ENCODE measurements at regions not wholly inside any gene's neighbourhood (a gene's known extent, or its start where the extent isn't known, plus 50 kb on each side); places are given as distances from the start of the nearest gene placed in this dataset.

DNA sequence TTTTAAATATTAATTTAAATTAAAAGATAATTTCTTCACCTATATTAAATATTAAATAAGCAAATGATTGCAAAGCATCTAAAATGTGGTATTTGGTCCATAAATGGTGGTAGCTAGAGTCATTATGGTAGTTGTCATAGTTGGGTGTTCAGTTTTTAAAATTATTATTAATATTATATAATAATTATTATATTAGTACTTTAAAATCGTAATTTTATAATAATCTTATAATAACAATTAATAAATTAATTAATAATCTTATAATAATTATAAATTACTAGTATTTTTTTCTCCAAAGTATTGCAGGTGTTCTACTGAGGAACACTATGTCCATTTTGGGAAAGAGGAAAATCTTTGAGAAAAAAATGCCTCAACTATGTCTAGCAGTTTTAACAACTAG lies 835.5 kb upstream of the GCFC2 start:
- TF ChIP-seq, protein P1, sequence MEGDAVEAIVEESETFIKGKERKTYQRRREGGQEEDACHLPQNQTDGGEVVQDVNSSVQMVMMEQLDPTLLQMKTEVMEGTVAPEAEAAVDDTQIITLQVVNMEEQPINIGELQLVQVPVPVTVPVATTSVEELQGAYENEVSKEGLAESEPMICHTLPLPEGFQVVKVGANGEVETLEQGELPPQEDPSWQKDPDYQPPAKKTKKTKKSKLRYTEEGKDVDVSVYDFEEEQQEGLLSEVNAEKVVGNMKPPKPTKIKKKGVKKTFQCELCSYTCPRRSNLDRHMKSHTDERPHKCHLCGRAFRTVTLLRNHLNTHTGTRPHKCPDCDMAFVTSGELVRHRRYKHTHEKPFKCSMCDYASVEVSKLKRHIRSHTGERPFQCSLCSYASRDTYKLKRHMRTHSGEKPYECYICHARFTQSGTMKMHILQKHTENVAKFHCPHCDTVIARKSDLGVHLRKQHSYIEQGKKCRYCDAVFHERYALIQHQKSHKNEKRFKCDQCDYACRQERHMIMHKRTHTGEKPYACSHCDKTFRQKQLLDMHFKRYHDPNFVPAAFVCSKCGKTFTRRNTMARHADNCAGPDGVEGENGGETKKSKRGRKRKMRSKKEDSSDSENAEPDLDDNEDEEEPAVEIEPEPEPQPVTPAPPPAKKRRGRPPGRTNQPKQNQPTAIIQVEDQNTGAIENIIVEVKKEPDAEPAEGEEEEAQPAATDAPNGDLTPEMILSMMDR (IDR thresholded peaks at IDR 0.05): no peak
- TF ChIP-seq POLR2AphosphoS5 (IDR thresholded peaks at IDR 0.05; ENCODE audit: low read depth, low read length): no peak
- no peak for TF ChIP-seq SIN3A (IDR thresholded peaks at IDR 0.05; ENCODE audit: borderline replicate concordance, insufficient read depth, low read depth, low read length)
- TF ChIP-seq, protein P2, sequence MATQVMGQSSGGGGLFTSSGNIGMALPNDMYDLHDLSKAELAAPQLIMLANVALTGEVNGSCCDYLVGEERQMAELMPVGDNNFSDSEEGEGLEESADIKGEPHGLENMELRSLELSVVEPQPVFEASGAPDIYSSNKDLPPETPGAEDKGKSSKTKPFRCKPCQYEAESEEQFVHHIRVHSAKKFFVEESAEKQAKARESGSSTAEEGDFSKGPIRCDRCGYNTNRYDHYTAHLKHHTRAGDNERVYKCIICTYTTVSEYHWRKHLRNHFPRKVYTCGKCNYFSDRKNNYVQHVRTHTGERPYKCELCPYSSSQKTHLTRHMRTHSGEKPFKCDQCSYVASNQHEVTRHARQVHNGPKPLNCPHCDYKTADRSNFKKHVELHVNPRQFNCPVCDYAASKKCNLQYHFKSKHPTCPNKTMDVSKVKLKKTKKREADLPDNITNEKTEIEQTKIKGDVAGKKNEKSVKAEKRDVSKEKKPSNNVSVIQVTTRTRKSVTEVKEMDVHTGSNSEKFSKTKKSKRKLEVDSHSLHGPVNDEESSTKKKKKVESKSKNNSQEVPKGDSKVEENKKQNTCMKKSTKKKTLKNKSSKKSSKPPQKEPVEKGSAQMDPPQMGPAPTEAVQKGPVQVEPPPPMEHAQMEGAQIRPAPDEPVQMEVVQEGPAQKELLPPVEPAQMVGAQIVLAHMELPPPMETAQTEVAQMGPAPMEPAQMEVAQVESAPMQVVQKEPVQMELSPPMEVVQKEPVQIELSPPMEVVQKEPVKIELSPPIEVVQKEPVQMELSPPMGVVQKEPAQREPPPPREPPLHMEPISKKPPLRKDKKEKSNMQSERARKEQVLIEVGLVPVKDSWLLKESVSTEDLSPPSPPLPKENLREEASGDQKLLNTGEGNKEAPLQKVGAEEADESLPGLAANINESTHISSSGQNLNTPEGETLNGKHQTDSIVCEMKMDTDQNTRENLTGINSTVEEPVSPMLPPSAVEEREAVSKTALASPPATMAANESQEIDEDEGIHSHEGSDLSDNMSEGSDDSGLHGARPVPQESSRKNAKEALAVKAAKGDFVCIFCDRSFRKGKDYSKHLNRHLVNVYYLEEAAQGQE (IDR thresholded peaks at IDR 0.05; ENCODE audit: insufficient read depth in 1 of 2, low read depth in 2 of 2, low read length in 1 of 2): no peak
- TF ChIP-seq TCF7L2 (IDR thresholded peaks at IDR 0.05; ENCODE audit: low read depth, low read length): no peak

All from Panc1 (cell line).